OCI-M1 (cell line): ENCODE measurements at regions not wholly inside any gene's neighbourhood (a gene's known extent, or its start where the extent isn't known, plus 50 kb on each side); places are given as distances from the start of the nearest gene placed in this dataset.
"Not testable (repeated sequence)": the region's sequence is repeated elsewhere in the genome, so short reads cannot be mapped to it uniquely, and the experiment has no call there.

Experiments used
- DNase-seq: peaks from one replicate; lab custom pipeline; 2025; lab: John Stamatoyannopoulos, UW

GRCh38 chr1:194062962-194063361 is 876.5 kb upstream of the B3GALT2 start:
- peak; percentile 60 for DNase-seq

- no peak for DNase-seq
Observed at GRCh38 chr1:194062526-194062925, 876.1 kb upstream of the B3GALT2 start.

GRCh38 chr1:194060481-194060880 is 874.1 kb upstream of the B3GALT2 start:
- no peak for DNase-seq

GRCh38 chr1:194058268-194058667 is 871.9 kb upstream of the B3GALT2 start:
- not testable (repeated sequence) for DNase-seq

GRCh38 chr1:194056169-194056568 is 869.8 kb upstream of the B3GALT2 start:
- DNase-seq, result no peak

GRCh38 chr1:194055536-194055935 is 869.1 kb upstream of the B3GALT2 start:
- DNase-seq, result peak; percentile 22

- no peak for DNase-seq
Observed at GRCh38 chr1:194052514-194053338, 866.3 kb upstream of the B3GALT2 start.

- no peak for DNase-seq
Observed at GRCh38 chr1:194047921-194048320, 861.5 kb upstream of the B3GALT2 start.

- no peak for DNase-seq
Observed at GRCh38 chr1:194047206-194047605, 860.8 kb upstream of the B3GALT2 start.

GRCh38 chr1:194045416-194045815 is 859.0 kb upstream of the B3GALT2 start:
- no peak for DNase-seq

- DNase-seq, result no peak
Observed at GRCh38 chr1:194044892-194045291, 858.5 kb upstream of the B3GALT2 start.

GRCh38 chr1:194043984-194044755 is 857.8 kb upstream of the B3GALT2 start:
- no peak for DNase-seq

- DNase-seq, result no peak
Observed at GRCh38 chr1:194042736-194043135, 856.3 kb upstream of the B3GALT2 start.

- DNase-seq, result no peak
Observed at GRCh38 chr1:194040496-194040895, 854.1 kb upstream of the B3GALT2 start.

- DNase-seq, result no peak
Observed at GRCh38 chr1:194039578-194039977, 853.2 kb upstream of the B3GALT2 start.

- no peak for DNase-seq
Observed at GRCh38 chr1:194033646-194034045, 847.2 kb upstream of the B3GALT2 start.

GRCh38 chr1:194028002-194028401 is 841.6 kb upstream of the B3GALT2 start:
- no peak for DNase-seq

GRCh38 chr1:194026422-194026821 is 840.0 kb upstream of the B3GALT2 start:
- no peak for DNase-seq

GRCh38 chr1:194024659-194025058 is 838.2 kb upstream of the B3GALT2 start:
- peak; percentile 71 for DNase-seq

GRCh38 chr1:194014014-194014413 is 827.6 kb upstream of the B3GALT2 start:
- DNase-seq, result no peak

GRCh38 chr1:194013561-194013960 is 827.1 kb upstream of the B3GALT2 start:
- no peak for DNase-seq

- DNase-seq, result no peak
Observed at GRCh38 chr1:194004146-194004545, 817.7 kb upstream of the B3GALT2 start.

- DNase-seq, result not testable (repeated sequence)
Observed at GRCh38 chr1:194001726-194002350, 815.4 kb upstream of the B3GALT2 start.
